Fibroblast of pulmonary artery (primary cell): ENCODE measurements at regions not wholly inside any gene's neighbourhood (a gene's known extent, or its start where the extent isn't known, plus 50 kb on each side); places are given as distances from the start of the nearest gene placed in this dataset.

Source experiments
- DNase-seq: peaks from one replicate; pipeline ENCODE4 v3.0.0-alpha.2; 2010; ENCODE audit warnings: low read depth
- H3K4me3 ChIP-seq: replicated peaks from 2 replicates; pipeline ENCODE4 v1.5.1; 2011; ENCODE audit warnings: low read depth, mild to moderate bottlenecking, control low read depth, low read length, moderate library complexity
- TF ChIP-seq, protein P1 (sequence below): IDR thresholded peaks from 2 replicates; pipeline ENCODE4 v1.5.1; 2011; ENCODE audit warnings: mild to moderate bottlenecking, control low read depth, low read length, inconsistent platforms; ENCODE audit errors: missing control alignments

DNA sequence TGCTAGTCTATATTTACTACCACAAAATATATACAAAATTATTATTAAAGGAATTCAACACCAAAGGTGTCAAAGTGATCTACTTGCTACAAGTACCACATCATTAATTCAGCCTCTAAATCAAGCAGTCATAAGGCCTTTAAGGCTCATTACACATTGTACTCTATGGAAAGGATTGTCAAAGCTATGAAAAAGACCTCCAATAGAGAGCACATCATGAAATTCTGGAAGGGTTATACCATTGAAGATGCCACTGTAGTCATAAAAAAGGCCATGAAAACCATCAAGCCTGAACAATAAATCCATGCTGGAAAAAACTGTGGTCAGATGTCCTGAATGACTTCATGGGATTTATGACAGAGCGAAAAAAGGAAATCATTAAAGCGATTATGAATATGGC is 708.0 kb upstream of the FAM174A start:
- TF ChIP-seq, protein P1, sequence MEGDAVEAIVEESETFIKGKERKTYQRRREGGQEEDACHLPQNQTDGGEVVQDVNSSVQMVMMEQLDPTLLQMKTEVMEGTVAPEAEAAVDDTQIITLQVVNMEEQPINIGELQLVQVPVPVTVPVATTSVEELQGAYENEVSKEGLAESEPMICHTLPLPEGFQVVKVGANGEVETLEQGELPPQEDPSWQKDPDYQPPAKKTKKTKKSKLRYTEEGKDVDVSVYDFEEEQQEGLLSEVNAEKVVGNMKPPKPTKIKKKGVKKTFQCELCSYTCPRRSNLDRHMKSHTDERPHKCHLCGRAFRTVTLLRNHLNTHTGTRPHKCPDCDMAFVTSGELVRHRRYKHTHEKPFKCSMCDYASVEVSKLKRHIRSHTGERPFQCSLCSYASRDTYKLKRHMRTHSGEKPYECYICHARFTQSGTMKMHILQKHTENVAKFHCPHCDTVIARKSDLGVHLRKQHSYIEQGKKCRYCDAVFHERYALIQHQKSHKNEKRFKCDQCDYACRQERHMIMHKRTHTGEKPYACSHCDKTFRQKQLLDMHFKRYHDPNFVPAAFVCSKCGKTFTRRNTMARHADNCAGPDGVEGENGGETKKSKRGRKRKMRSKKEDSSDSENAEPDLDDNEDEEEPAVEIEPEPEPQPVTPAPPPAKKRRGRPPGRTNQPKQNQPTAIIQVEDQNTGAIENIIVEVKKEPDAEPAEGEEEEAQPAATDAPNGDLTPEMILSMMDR: no peak
- DNase-seq: no peak
- H3K4me3 ChIP-seq: no peak overlapping the region

DNA sequence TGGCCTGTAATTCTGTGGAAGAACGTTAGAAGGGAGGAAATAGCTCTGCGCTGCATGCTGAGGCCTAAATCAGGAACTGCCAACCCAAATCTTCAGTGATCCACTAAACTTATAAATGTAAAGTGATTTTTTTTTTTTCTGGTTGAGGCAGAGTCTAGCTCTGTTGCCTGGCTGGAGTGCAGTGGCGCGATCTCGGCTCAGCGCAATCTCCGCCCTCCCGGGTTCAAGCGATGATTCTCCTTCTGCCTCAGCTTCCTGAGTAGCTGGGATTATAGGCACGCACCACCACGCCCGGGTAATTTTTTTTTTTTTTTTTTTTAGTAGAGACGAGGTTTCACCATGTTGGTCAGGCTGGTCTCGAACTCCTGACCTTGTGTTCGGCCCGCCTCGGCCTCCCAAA is 717.4 kb upstream of the FAM174A start:
- no peak for DNase-seq
- TF ChIP-seq, protein P1: no peak
- H3K4me3 ChIP-seq: no peak overlapping the region

DNA sequence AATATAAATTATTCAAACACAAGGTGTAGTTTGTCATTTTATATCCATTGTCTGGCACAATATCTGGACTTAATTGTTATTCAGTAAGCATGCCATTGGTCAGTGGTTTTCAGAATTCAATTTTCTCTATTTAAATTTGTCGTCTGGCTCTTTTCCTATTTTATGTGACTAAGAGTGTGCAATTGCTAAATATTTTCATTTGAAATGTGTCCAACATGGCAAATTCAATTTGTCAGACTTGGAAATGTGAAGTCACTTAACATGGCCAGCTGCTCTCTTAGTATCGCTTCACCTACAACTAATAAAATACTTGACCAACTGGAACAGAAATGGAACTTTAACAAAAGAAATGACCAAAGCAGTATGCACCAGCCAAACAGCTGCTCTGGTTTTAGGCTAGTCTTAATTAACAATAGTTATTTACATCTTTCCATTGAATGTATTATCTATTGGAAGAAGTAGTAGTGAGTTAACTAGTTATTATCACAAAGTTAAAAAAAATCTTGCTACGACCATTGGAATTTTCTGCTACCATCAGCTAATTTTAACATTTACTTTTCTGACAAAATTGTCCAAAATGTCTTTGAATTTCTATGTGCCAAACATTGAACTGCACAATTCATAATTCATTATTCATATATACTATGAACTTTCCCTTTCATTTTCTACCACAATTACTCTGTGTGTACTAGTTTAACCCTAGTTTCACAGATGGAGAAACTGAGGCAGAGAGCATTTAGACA is 720.7 kb upstream of the FAM174A start:
- no peak overlapping the region for H3K4me3 ChIP-seq
- TF ChIP-seq, protein P1: no peak
- DNase-seq: no peak

DNA sequence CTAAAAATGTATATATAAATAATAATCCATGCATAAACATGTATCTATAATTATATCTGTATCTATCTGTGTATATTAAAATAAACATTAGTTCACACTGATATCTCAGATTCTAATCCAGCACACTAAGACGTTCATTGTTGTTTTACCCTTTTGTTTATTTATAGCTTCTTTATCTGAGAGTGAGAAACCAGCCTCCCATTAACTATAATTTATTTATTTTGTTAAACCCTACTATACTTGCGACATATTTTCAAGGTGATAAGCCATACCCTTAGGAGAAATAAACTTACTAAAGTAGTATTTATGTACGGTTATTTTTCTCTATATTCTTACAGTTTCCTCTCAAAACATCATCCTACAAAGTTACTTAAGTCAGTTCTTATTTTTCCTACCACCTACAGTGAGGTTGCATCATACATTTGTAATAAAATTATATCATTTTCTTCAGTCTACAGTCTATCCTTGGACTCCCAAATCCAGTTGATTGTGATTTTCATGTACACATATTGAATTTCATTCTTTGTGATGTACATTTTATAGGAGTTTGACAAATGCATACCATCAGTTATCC is 726.4 kb upstream of the FAM174A start:
- DNase-seq: no peak
- TF ChIP-seq, protein P1: no peak
- H3K4me3 ChIP-seq: no peak overlapping the region

DNA sequence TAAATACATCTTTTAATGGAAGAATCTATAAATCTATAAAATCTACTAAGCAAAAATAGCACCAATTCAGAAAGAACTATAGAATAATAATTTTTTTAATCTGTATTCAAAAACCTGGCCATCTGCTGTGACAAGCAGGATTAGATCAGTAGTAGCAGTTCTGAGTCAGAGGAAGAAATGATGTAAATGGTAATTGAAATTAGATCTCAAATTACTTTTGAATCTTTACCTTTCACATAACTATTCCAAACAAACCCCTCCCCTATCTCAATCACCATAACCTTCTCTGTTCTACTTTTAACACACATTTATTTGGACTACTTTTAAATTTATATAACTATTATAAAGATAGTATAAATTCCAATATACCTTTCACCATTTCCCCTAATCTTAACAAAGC is 727.8 kb upstream of the FAM174A start:
- no peak overlapping the region for H3K4me3 ChIP-seq
- DNase-seq: no peak
- TF ChIP-seq, protein P1: no peak

DNA sequence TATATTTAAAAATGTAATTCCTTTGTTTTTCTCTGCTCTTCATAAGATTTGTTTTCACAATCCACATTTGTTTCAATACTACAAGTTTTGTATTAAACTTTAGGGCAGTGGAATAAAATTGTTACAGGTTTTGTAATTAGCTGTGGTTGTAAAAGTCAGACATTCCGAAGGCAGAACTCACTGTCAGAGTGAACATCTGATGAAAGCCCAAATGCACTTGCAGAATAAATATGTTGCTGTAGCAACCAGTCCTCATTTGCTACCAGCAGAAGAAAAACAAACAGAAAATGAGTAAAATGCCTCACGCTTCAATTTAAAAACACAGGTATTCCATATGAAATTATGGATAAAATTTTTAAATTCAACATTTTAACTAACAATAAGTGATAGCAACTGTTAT is 740.1 kb upstream of the FAM174A start:
- TF ChIP-seq, protein P1: no peak
- H3K4me3 ChIP-seq: no peak overlapping the region
- DNase-seq: no peak

DNA sequence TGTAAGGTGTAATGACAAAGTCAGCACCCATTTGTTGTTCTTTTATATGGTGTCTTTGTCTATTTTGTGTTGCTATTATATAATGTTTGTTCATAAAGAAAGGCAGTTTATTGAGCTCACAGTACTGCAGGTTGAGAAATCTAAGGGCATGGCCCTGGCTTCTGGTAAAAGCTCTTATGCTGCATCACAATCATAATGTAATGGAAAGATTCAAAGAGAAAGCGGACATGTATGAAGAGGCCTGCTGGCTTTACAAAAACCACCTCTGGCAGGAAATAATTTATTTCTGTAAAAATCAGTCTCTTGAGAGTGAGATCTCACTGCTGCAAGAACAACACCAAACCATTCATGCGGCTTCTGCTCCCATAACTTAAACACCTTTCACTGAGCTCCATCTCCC is 746.7 kb upstream of the FAM174A start:
- TF ChIP-seq, protein P1: no peak
- DNase-seq: no peak
- H3K4me3 ChIP-seq: no peak overlapping the region
